ENCODE measurements at regions not wholly inside any gene's neighbourhood (a gene's known extent, or its start where the extent isn't known, plus 50 kb on each side); places are given as distances from the start of the nearest gene placed in this dataset.

GRCh38 chr9:82161876-82162275 lies 173.3 kb downstream of the SPATA31D1 start:
- FAIRE-seq = no peak

- no peak for FAIRE-seq
Observed at GRCh38 chr9:82164159-82164558, 175.6 kb downstream of the SPATA31D1 start.

- no peak for FAIRE-seq
Observed at GRCh38 chr9:82167296-82167695, 178.7 kb downstream of the SPATA31D1 start.

- FAIRE-seq = no peak
Observed at GRCh38 chr9:82168585-82168984, 180.0 kb downstream of the SPATA31D1 start.

GRCh38 chr9:82170866-82171265 lies 182.3 kb downstream of the SPATA31D1 start:
- FAIRE-seq = no peak

- no peak for FAIRE-seq
Observed at GRCh38 chr9:82171271-82171670, 182.7 kb downstream of the SPATA31D1 start.

- no peak for FAIRE-seq
Observed at GRCh38 chr9:82180711-82181110, 192.1 kb downstream of the SPATA31D1 start.

- no peak for FAIRE-seq
Observed at GRCh38 chr9:82183181-82183860, 194.7 kb downstream of the SPATA31D1 start.

- no peak for FAIRE-seq
Observed at GRCh38 chr9:82184524-82184923, 196.0 kb downstream of the SPATA31D1 start.

- FAIRE-seq = no peak
Observed at GRCh38 chr9:82188817-82189216, 200.2 kb downstream of the SPATA31D1 start.

GRCh38 chr9:82191082-82191770 lies 202.7 kb downstream of the SPATA31D1 start:
- no peak for FAIRE-seq

GRCh38 chr9:82192211-82192610 lies 203.6 kb downstream of the SPATA31D1 start:
- FAIRE-seq = no peak

GRCh38 chr9:82196622-82197441 lies 208.3 kb downstream of the SPATA31D1 start:
- FAIRE-seq = no peak

GRCh38 chr9:82201196-82201595 lies 212.6 kb downstream of the SPATA31D1 start:
- FAIRE-seq = no peak

GRCh38 chr9:82202808-82203207 lies 214.2 kb downstream of the SPATA31D1 start:
- no peak for FAIRE-seq

- FAIRE-seq = no peak
Observed at GRCh38 chr9:82206490-82206889, 217.9 kb downstream of the SPATA31D1 start.

GRCh38 chr9:82206946-82207345 lies 218.4 kb downstream of the SPATA31D1 start:
- no peak for FAIRE-seq

- FAIRE-seq = no peak
Observed at GRCh38 chr9:82208741-82209450, 220.3 kb downstream of the SPATA31D1 start.

GRCh38 chr9:82209797-82210470 lies 221.4 kb downstream of the SPATA31D1 start:
- no peak for FAIRE-seq

GRCh38 chr9:82212885-82213284 lies 224.3 kb downstream of the SPATA31D1 start:
- FAIRE-seq = no peak

- FAIRE-seq = no peak
Observed at GRCh38 chr9:82216435-82216834, 227.9 kb downstream of the SPATA31D1 start.

- FAIRE-seq = no peak
Observed at GRCh38 chr9:82223442-82223841, 234.9 kb downstream of the SPATA31D1 start.

Data from G401.6 (cell line).